A673 (cell line): ENCODE measurements at regions not wholly inside any gene's neighbourhood (a gene's known extent, or its start where the extent isn't known, plus 50 kb on each side); places are given as distances from the start of the nearest gene placed in this dataset.

Experiments
- BruUV-seq: library from RNA; stranded (reverse); fragments of 400-500 nt; replicated peaks from 2 replicates; lab custom pipeline; 2021; lab: Mats Ljungman, UMichigan
- CTCF ChIA-PET: fragments of 300-600 bp; sonication (Branson Sonifier 250); formaldehyde crosslinking; loops from one replicate; lab custom pipeline; 2022; ENCODE audit warnings: antibody characterized with exemption; lab: Charles Lee
- POLR2A ChIA-PET: fragments of 300-600 bp; sonication (Branson Sonifier 250); formaldehyde crosslinking; loops from one replicate; lab custom pipeline; 2022; ENCODE audit warnings: antibody characterized with exemption; ENCODE audit not compliant: low non-redundant PET; lab: Charles Lee
- DNase-seq: peaks from one replicate; pipeline ENCODE4 v3.0.0-alpha.2; 2015; ENCODE audit warnings: low spot score
- H3K27ac ChIP-seq: fragments of 200-600 bp; sonication (generic); 2 replicates; pipeline ENCODE4 v1.5.1; 2016; ENCODE audit warnings: mixed run types, low read depth, mild to moderate bottlenecking, mixed read lengths, antibody characterized with exemption, low read length; ENCODE audit not compliant: poor library complexity, severe bottlenecking
- H3K27me3 ChIP-seq: fragments of 200-600 bp; sonication (generic); replicated peaks from 2 replicates; pipeline ENCODE4 v1.6.1; 2017; ENCODE audit warnings: mixed run types, low read depth, mild to moderate bottlenecking, mixed read lengths, antibody characterized with exemption, low read length; ENCODE audit not compliant: insufficient read depth, poor library complexity
- H3K36me3 ChIP-seq: fragments of 200-600 bp; sonication (generic); 2 replicates; pipeline ENCODE4 v1.6.1; 2016; ENCODE audit warnings: mixed run types, mild to moderate bottlenecking, mixed read lengths, antibody characterized with exemption, low read length; ENCODE audit not compliant: insufficient read depth, poor library complexity, severe bottlenecking
- H3K4me1 ChIP-seq: fragments of 200-600 bp; sonication (generic); 2 replicates; pipeline ENCODE4 v1.6.1; 2017; ENCODE audit warnings: mixed run types, mild to moderate bottlenecking, mixed read lengths, antibody characterized with exemption, low read length; ENCODE audit not compliant: insufficient read depth, poor library complexity, severe bottlenecking
- H3K4me3 ChIP-seq: fragments of 200-600 bp; sonication (generic); 2 replicates; pipeline ENCODE4 v1.5.1; 2016; ENCODE audit warnings: low read depth, mixed run types, mild to moderate bottlenecking, mixed read lengths, low read length; ENCODE audit not compliant: poor library complexity, severe bottlenecking
- H3K9me3 ChIP-seq: fragments of 200-600 bp; sonication (generic); 2 replicates; pipeline ENCODE4 v1.6.1; 2016; ENCODE audit warnings: mixed run types, low read depth, mild to moderate bottlenecking, mixed read lengths, antibody characterized with exemption, low read length; ENCODE audit not compliant: poor library complexity, severe bottlenecking
- CTCF ChIP-seq: fragments of 300-800, 200-600 bp; sonication (generic); conservative IDR thresholded peaks from 2 replicates; pipeline ENCODE4 v1.5.1; 2017; ENCODE audit warnings: low read depth, mild to moderate bottlenecking, antibody characterized with exemption, low read length, moderate library complexity, mixed read lengths
- EZH2 ChIP-seq: fragments of 200-600 bp; sonication (generic); IDR thresholded peaks from 2 replicates; pipeline ENCODE4 v1.6.1; 2017; ENCODE audit warnings: borderline replicate concordance, low read depth, mild to moderate bottlenecking, mixed read lengths, antibody characterized with exemption, low read length; ENCODE audit not compliant: poor library complexity, severe bottlenecking
- intact Hi-C: fragments of 100-400 bp; cut with micrococcal nuclease; formaldehyde crosslinking; loops from one replicate; pipeline ENCODE4 v1.10.0; 2022; ENCODE audit not compliant: unreplicated experiment

GRCh38 chr4:77354550-77354949 lies 197.5 kb downstream of the CCNG2 start:
- no peak for DNase-seq
- no peaks in the 10 kb centered on the region for H3K36me3 ChIP-seq
- intact Hi-C loops = no loop called here
- no peaks in the 10 kb centered on the region for H3K9me3 ChIP-seq
- H3K4me1 ChIP-seq = no peaks in the 10 kb centered on the region
- POLR2A ChIA-PET = no interaction called here
- no peaks in the 10 kb centered on the region for H3K27me3 ChIP-seq
- CTCF ChIA-PET = no interaction called here
- H3K4me3 ChIP-seq = no peak overlapping the region
- no peak overlapping the region for H3K27ac ChIP-seq
- no peak for TF ChIP-seq EZH2
- no peak for TF ChIP-seq CTCF
- no TSS peak for BruUV-seq

GRCh38 chr4:77355731-77356130 lies 198.7 kb downstream of the CCNG2 start:
- no TSS peak for BruUV-seq
- Histone ChIP-seq H3K4me3 (no peak overlapping the region), H3K9me3 (no peaks in the 10 kb centered on the region), H3K27me3 (no peaks in the 10 kb centered on the region), H3K36me3 (no peaks in the 10 kb centered on the region), H3K27ac (no peak overlapping the region), H3K4me1 (no peaks in the 10 kb centered on the region)
- TF ChIP-seq EZH2 = no peak
- no peak for TF ChIP-seq CTCF
- POLR2A ChIA-PET = no interaction called here
- CTCF ChIA-PET = no interaction called here
- DNase-seq = no peak
- intact Hi-C loops = no loop called here

- peak; percentile 20 for DNase-seq
- no peak overlapping the region for H3K27ac ChIP-seq
- H3K9me3 ChIP-seq = no peaks in the 10 kb centered on the region
- no peaks in the 10 kb centered on the region for H3K4me1 ChIP-seq
- intact Hi-C loops = loop anchor here (2.0 kb wide), 1 partner anchor 118 kb away; no protein-coding TSS in a partner anchor
- no peak overlapping the region for H3K4me3 ChIP-seq
- H3K36me3 ChIP-seq = no peaks in the 10 kb centered on the region
- no peaks in the 10 kb centered on the region for H3K27me3 ChIP-seq
- TF ChIP-seq EZH2 (no peak), CTCF (peak; percentile 50)
- no TSS peak for BruUV-seq
- ChIA-PET CTCF (interaction anchor here (0.6 to 1.2 kb wide), 2 partner anchors 9 to 750 kb away, joined by 4 to 7 read pairs; no protein-coding TSS in a partner anchor), POLR2A (no interaction called here)
These were observed 201.4 kb downstream of the CCNG2 start for GRCh38 chr4:77358315-77358928.
